ENCODE measurements at regions not wholly inside any gene's neighbourhood (a gene's known extent, or its start where the extent isn't known, plus 50 kb on each side); places are given as distances from the start of the nearest gene placed in this dataset.

DNA sequence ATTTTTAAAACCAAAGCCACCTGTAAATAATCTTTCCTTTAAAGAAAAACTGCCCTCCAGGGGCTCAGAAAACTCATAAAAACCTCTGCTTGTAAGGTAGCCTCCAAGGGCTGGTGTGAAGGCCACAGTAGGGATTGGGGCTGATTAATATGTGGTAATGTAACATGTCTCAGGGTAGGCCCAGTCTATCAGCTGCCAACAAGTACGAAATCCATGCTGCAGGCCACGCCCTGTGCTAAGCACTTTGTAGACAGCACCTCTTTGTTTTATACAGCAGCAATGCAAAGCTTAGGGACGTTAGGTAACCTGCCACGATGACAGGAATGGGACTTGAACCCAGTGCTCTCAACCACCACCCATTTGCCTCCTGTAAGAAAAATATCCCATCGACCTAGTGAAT is 65.6 kb upstream of the PRICKLE2 start:
- TF ChIP-seq, protein P1, sequence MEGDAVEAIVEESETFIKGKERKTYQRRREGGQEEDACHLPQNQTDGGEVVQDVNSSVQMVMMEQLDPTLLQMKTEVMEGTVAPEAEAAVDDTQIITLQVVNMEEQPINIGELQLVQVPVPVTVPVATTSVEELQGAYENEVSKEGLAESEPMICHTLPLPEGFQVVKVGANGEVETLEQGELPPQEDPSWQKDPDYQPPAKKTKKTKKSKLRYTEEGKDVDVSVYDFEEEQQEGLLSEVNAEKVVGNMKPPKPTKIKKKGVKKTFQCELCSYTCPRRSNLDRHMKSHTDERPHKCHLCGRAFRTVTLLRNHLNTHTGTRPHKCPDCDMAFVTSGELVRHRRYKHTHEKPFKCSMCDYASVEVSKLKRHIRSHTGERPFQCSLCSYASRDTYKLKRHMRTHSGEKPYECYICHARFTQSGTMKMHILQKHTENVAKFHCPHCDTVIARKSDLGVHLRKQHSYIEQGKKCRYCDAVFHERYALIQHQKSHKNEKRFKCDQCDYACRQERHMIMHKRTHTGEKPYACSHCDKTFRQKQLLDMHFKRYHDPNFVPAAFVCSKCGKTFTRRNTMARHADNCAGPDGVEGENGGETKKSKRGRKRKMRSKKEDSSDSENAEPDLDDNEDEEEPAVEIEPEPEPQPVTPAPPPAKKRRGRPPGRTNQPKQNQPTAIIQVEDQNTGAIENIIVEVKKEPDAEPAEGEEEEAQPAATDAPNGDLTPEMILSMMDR (IDR thresholded peaks at IDR 0.05; ENCODE audit: low read depth, low read length): no peak
- no peak for TF ChIP-seq POLR2A (IDR thresholded peaks at IDR 0.05; ENCODE audit: extremely low read depth, insufficient read length)
